ENCODE measurements at regions not wholly inside any gene's neighbourhood (a gene's known extent, or its start where the extent isn't known, plus 50 kb on each side); places are given as distances from the start of the nearest gene placed in this dataset.

GRCh38 chr12:71236133-71236660, 78.4 kb upstream of the TSPAN8 start:
- DNase-seq (ENCODE audit: low read depth): no peak

- DNase-seq (ENCODE audit: low read depth): no peak
Measured at GRCh38 chr12:71233083-71233482, 75.3 kb upstream of the TSPAN8 start.

- DNase-seq (ENCODE audit: low read depth): no peak
Measured at GRCh38 chr12:71230542-71230941, 72.7 kb upstream of the TSPAN8 start.

GRCh38 chr12:71223139-71223538, 65.3 kb upstream of the TSPAN8 start:
- no peak for DNase-seq (ENCODE audit: low read depth)

GRCh38 chr12:71222436-71222835, 64.6 kb upstream of the TSPAN8 start:
- no peak for DNase-seq (ENCODE audit: low read depth)

GRCh38 chr12:71220260-71220659, 62.5 kb upstream of the TSPAN8 start:
- DNase-seq (ENCODE audit: low read depth): no peak

GRCh38 chr12:71219224-71219623, 61.4 kb upstream of the TSPAN8 start:
- DNase-seq (ENCODE audit: low read depth): no peak

GRCh38 chr12:71218616-71219015, 60.8 kb upstream of the TSPAN8 start:
- no peak for DNase-seq (ENCODE audit: low read depth)

GRCh38 chr12:71216725-71217579, 59.2 kb upstream of the TSPAN8 start:
- peak; percentile 3 for DNase-seq (ENCODE audit: low read depth)

- no peak for DNase-seq (ENCODE audit: low read depth)
Measured at GRCh38 chr12:71214511-71215285, 56.9 kb upstream of the TSPAN8 start.

GRCh38 chr12:71208053-71208685, 50.4 kb upstream of the TSPAN8 start:
- no peak for DNase-seq (ENCODE audit: low read depth)

Measured in GM04504 (cell line).